Smooth muscle cell (in vitro differentiated cells): ENCODE measurements at regions not wholly inside any gene's neighbourhood (a gene's known extent, or its start where the extent isn't known, plus 50 kb on each side); places are given as distances from the start of the nearest gene placed in this dataset. TPM values are rescaled to one million over a fixed set of nuclear protein-coding genes. Genes with fewer than 3 reads are reported as not detected.
"Not testable (repeated sequence)": the region's sequence is repeated elsewhere in the genome, so short reads cannot be mapped to it uniquely, and the experiment has no call there.

ENCODE experiments used
- DNase-seq: peaks from one replicate; lab custom pipeline; 2025; ENCODE audit not compliant: unreplicated experiment; lab: John Stamatoyannopoulos, UW
- H2AFZ ChIP-seq: fragments of 200-600 bp; sonication (generic); 2 replicates; pipeline ENCODE4 v1.6.0; 2016; ENCODE audit warnings: antibody characterized with exemption, low read depth, mild to moderate bottlenecking
- H3F3A ChIP-seq: fragments of 200-600 bp; sonication (generic); 2 replicates; pipeline ENCODE4 v1.6.0; 2017; ENCODE audit warnings: antibody characterized with exemption, low read depth
- H3K27ac ChIP-seq: fragments of 200-600 bp; sonication (generic); 2 replicates; pipeline ENCODE4 v1.5.1; 2016; ENCODE audit warnings: low read depth, mild to moderate bottlenecking
- H3K27me3 ChIP-seq: fragments of 200-600 bp; sonication (generic); 2 replicates; pipeline ENCODE4 v1.6.1; 2016; ENCODE audit warnings: low read depth, mild to moderate bottlenecking
- H3K36me3 ChIP-seq: fragments of 200-600 bp; sonication (generic); 2 replicates; pipeline ENCODE4 v1.5.1; 2016; ENCODE audit warnings: low read depth
- H3K4me1 ChIP-seq: fragments of 200-600 bp; sonication (generic); 2 replicates; pipeline ENCODE4 v1.5.1; 2016; ENCODE audit warnings: low read depth
- H3K4me2 ChIP-seq: fragments of 200-600 bp; sonication (generic); 2 replicates; pipeline ENCODE4 v1.6.0; 2016; ENCODE audit warnings: mild to moderate bottlenecking
- H3K4me3 ChIP-seq: fragments of 200-600 bp; sonication (generic); 2 replicates; pipeline ENCODE4 v1.5.1; 2016; ENCODE audit warnings: mild to moderate bottlenecking
- H3K79me2 ChIP-seq: fragments of 200-600 bp; sonication (generic); 2 replicates; pipeline ENCODE4 v1.6.0; 2016; ENCODE audit warnings: low read depth, mild to moderate bottlenecking
- H3K9ac ChIP-seq: fragments of 200-600 bp; sonication (generic); 2 replicates; pipeline ENCODE4 v1.6.0; 2016; ENCODE audit warnings: low read depth
- H3K9me3 ChIP-seq: fragments of 200-600 bp; sonication (generic); replicated peaks from 2 replicates; pipeline ENCODE4 v1.5.1; 2016; ENCODE audit warnings: low read depth
- H4K20me1 ChIP-seq: fragments of 200-600 bp; sonication (generic); 2 replicates; pipeline ENCODE4 v1.6.0; 2016; ENCODE audit warnings: low read depth
- CTCF ChIP-seq: fragments of 200-600 bp; sonication (generic); IDR thresholded peaks from 2 replicates; pipeline ENCODE4 v1.5.1; 2017; ENCODE audit warnings: borderline replicate concordance, mild to moderate bottlenecking, antibody characterized with exemption; ENCODE audit not compliant: insufficient read depth, poor library complexity, severe bottlenecking
- WGBS: methylation state at CpG from one replicate; pipeline ENCODE4 v1.1.7; 2016; ENCODE audit warnings: low lambda C conversion rate; 5-methylcytosine and 5-hydroxymethylcytosine counted together
- small RNA-seq: library from RNA; depleted of rRNA; stranded (forward); fragments of <200 nt; gene quantifications from one replicate; pipeline ENCODE3, GENCODE V24; 2014

GRCh38 chr15:32227410-32228114 lies 175.5 kb downstream of the GOLGA8K start:
- not testable (repeated sequence) for H3F3A ChIP-seq, H3K9me3 ChIP-seq, H2AFZ ChIP-seq, H3K4me3 ChIP-seq, DNase-seq, H3K4me1 ChIP-seq, H3K79me2 ChIP-seq, H3K27me3 ChIP-seq, H3K4me2 ChIP-seq, H3K9ac ChIP-seq, H3K36me3 ChIP-seq, H4K20me1 ChIP-seq, H3K27ac ChIP-seq
- WGBS: 59% methylated on average over 2 of the region's 2 CpGs

- Histone ChIP-seq H3K36me3 (no peaks in the 10 kb centered on the region), H3F3A (no peaks in the 10 kb centered on the region), H3K79me2 (no peaks in the 10 kb centered on the region), H3K9ac (no peak overlapping the region), H3K9me3 (peaks cover 8% of the 10 kb centered on the region), H3K4me2 (no peak overlapping the region), H4K20me1 (no peaks in the 10 kb centered on the region), H3K4me1 (no peaks in the 10 kb centered on the region), H3K4me3 (no peak overlapping the region), H3K27me3 (no peaks in the 10 kb centered on the region), H2AFZ (no peak overlapping the region), H3K27ac (no peak overlapping the region)
- 78% methylated on average over 1 of the region's 1 CpG for WGBS
- DNase-seq: no peak
- TF ChIP-seq CTCF: no peak
These were observed 180.4 kb downstream of the GOLGA8K start for GRCh38 chr15:32222716-32223115.

Small RNA genes in the stretch of these regions (small RNA-seq; reads per million reads assigned to genes)
- gene RNU6-18P: not detected
